ENCODE measurements at regions not wholly inside any gene's neighbourhood (a gene's known extent, or its start where the extent isn't known, plus 50 kb on each side); places are given as distances from the start of the nearest gene placed in this dataset.

DNA sequence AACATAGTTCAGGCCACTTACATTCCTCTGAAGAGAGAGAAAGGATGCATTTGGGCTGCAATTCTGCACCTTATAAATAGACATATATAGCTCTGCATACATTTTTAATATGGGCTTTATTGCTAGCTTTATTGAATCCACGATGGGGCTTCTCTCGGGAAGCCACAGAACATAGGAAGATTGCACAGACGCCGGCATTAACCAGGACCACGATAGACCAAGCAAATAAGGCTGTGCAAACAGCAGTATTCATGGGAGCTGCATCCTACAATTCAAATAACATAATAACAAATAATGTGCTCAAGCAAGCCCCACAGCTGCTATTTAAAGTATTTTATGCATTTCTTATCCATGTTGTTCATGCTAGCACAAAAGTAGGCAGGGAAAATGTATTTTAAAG is 432.3 kb downstream of the TMEM114 start:
- 93% methylated on average over 5 of the region's 5 CpGs for WGBS (ENCODE audit: insufficient coverage)
- Histone ChIP-seq H3K36me3 (ENCODE audit: control insufficient read depth, insufficient read depth, low read length) (no peaks in the 10 kb centered on the region), H3K4me1 (ENCODE audit: control insufficient read depth, insufficient read depth, low read length) (no peaks in the 10 kb centered on the region), H3K9me3 (ENCODE audit: control insufficient read depth, insufficient read depth, low read length) (peaks cover 4% of the 10 kb centered on the region), H3K4me3 (ENCODE audit: low read length) (no peak overlapping the region), H3K27ac (ENCODE audit: low read length) (no peak overlapping the region), H3K27me3 (ENCODE audit: control insufficient read depth, insufficient read depth, low read length) (no peaks in the 10 kb centered on the region)
- peaks cover 6 to 9% of the 10 kb centered on the region in 2 donors for H3K9me3 Mint-ChIP-seq
- TF ChIP-seq, protein P1, sequence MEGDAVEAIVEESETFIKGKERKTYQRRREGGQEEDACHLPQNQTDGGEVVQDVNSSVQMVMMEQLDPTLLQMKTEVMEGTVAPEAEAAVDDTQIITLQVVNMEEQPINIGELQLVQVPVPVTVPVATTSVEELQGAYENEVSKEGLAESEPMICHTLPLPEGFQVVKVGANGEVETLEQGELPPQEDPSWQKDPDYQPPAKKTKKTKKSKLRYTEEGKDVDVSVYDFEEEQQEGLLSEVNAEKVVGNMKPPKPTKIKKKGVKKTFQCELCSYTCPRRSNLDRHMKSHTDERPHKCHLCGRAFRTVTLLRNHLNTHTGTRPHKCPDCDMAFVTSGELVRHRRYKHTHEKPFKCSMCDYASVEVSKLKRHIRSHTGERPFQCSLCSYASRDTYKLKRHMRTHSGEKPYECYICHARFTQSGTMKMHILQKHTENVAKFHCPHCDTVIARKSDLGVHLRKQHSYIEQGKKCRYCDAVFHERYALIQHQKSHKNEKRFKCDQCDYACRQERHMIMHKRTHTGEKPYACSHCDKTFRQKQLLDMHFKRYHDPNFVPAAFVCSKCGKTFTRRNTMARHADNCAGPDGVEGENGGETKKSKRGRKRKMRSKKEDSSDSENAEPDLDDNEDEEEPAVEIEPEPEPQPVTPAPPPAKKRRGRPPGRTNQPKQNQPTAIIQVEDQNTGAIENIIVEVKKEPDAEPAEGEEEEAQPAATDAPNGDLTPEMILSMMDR (IDR thresholded peaks at IDR 0.05) = no peak
- H3K36me3 Mint-ChIP-seq = no peaks in the 10 kb centered on the region
- H3K27ac Mint-ChIP-seq = no peak overlapping the region
- H3K4me3 Mint-ChIP-seq = no peak overlapping the region
- no peaks in the 10 kb centered on the region for H3K27me3 Mint-ChIP-seq (ENCODE audit: low read depth in 2 of 2)
- intact Hi-C loops (cut with micrococcal nuclease) = no loop called here
- H3K4me1 Mint-ChIP-seq = no peaks in the 10 kb centered on the region
- ATAC-seq (no peak), DNase-seq (no peak)

DNA sequence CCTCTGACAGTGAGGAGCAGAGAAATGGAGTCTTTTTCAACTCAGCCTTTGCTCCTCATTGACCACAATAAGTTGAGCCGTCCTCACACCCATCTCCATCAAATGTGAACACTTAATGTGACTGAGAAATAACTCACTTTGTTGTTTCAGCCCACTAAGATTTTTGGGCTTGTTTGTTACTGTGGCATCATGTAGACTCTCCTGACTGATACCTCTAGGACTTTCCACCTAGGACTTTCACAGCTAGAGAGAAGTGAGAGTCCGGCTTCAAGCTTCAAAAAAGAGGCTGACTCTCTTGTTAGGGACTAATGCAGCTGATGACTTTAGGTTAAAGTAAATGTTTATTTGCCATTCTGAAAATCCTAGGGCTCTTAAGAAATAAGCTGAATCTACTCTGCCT is 435.0 kb downstream of the TMEM114 start:
- no peaks in the 10 kb centered on the region for H3K27me3 ChIP-seq (ENCODE audit: control insufficient read depth, insufficient read depth, low read length)
- H3K27me3 Mint-ChIP-seq (ENCODE audit: low read depth in 2 of 2) = no peaks in the 10 kb centered on the region
- H3K27ac ChIP-seq (ENCODE audit: low read length) = no peak overlapping the region
- no peaks in the 10 kb centered on the region for H3K36me3 ChIP-seq (ENCODE audit: control insufficient read depth, insufficient read depth, low read length)
- no peak overlapping the region for H3K27ac Mint-ChIP-seq
- no peaks in the 10 kb centered on the region for H3K4me1 Mint-ChIP-seq
- no peak overlapping the region for H3K4me3 Mint-ChIP-seq
- ATAC-seq = no peak
- WGBS (ENCODE audit: insufficient coverage) = 70% methylated on average over 1 of the region's 2 CpGs
- no peak for DNase-seq
- H3K36me3 Mint-ChIP-seq = no peaks in the 10 kb centered on the region
- intact Hi-C loops (cut with micrococcal nuclease) = no loop called here
- H3K4me1 ChIP-seq (ENCODE audit: control insufficient read depth, insufficient read depth, low read length) = no peaks in the 10 kb centered on the region
- no peak overlapping the region for H3K4me3 ChIP-seq (ENCODE audit: low read length)
- TF ChIP-seq, protein P1 (IDR thresholded peaks at IDR 0.05) = no peak
- H3K9me3 Mint-ChIP-seq = peaks cover 6 to 11% of the 10 kb centered on the region in 2 donors
- H3K9me3 ChIP-seq (ENCODE audit: control insufficient read depth, insufficient read depth, low read length) = peaks cover 4% of the 10 kb centered on the region

DNA sequence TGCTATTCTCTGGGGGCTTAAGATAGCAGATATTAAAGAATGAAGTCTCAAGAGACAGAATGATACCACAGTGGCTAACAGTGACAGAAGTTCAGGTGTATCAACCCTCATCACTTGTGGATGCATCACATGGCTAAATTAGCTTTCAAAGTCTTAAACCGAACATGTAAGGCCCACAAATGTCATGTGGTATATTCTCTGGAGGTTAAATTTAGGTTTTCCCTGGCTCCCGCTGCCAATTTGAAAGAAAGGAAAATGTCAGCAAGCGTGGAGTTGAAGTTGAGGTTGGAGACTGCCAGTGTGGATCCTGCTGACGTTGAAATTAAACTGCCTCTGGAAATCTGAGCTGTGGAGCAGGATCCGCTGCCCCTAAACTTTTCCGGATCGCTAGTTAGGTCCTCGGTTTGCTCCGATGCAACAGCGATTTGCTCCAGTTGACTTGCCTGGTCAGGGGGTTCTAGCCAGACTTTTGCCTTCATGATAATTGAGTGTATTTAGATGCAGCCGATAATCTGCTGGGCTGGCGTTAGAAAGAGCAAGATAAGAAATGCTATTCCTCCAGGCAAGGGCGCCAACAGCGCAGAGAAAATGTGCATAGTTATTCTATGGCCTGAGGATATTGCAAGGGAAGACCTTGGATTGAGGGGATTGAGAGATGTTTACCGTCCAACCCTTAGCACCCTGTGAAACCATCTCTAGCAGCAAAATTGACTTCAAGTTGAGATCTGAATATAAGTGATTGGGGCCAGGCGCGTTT is 443.9 kb downstream of the TMEM114 start:
- H3K27me3 Mint-ChIP-seq (ENCODE audit: low read depth in 2 of 2) = no peaks in the 10 kb centered on the region
- H3K4me1 Mint-ChIP-seq = no peaks in the 10 kb centered on the region
- DNase-seq = no peak
- no peak overlapping the region for H3K4me3 ChIP-seq (ENCODE audit: low read length)
- H3K27me3 ChIP-seq (ENCODE audit: control insufficient read depth, insufficient read depth, low read length) = no peaks in the 10 kb centered on the region
- intact Hi-C loops (cut with micrococcal nuclease) = no loop called here
- no peaks in the 10 kb centered on the region for H3K36me3 ChIP-seq (ENCODE audit: control insufficient read depth, insufficient read depth, low read length)
- H3K4me3 Mint-ChIP-seq = no peak overlapping the region
- no peaks in the 10 kb centered on the region for H3K36me3 Mint-ChIP-seq
- TF ChIP-seq, protein P1 (IDR thresholded peaks at IDR 0.05) = no peak
- WGBS (ENCODE audit: insufficient coverage) = 91% methylated on average over 17 of the region's 17 CpGs
- H3K9me3 ChIP-seq (ENCODE audit: control insufficient read depth, insufficient read depth, low read length) = no peaks in the 10 kb centered on the region
- peaks cover 3% of the 10 kb centered on the region in 2 donors for H3K9me3 Mint-ChIP-seq
- no peak overlapping the region for H3K27ac Mint-ChIP-seq
- H3K4me1 ChIP-seq (ENCODE audit: control insufficient read depth, insufficient read depth, low read length) = no peaks in the 10 kb centered on the region
- ATAC-seq = no peak
- no peak overlapping the region for H3K27ac ChIP-seq (ENCODE audit: low read length)

DNA sequence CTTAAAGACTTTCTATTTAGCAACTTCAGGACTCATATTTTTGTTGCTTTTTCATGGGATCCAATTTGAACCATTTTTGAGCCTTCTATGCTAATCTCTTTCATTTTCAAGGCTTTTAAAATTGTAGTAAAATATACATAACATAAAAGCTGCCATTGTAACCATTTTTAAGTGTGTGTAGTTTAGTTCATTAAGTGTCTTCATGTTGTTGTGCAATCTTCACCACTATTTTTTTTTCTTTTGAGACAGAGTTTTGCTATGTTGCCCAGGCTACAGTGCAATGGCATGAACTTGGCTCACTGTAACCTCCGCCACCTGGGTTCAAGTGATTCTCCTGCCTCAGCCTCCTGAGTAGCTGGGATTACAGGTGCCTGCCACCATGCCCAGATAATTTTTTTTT is 451.6 kb downstream of the TMEM114 start:
- H3K4me1 ChIP-seq (ENCODE audit: control insufficient read depth, insufficient read depth, low read length) = no peaks in the 10 kb centered on the region
- Mint-ChIP-seq H3K36me3 (no peaks in the 10 kb centered on the region), H3K4me1 (no peaks in the 10 kb centered on the region), H3K27ac (no peak overlapping the region), H3K9me3 (peaks cover 0 to 4% of the 10 kb centered on the region in 2 donors), H3K27me3 (ENCODE audit: low read depth in 2 of 2) (no peaks in the 10 kb centered on the region), H3K4me3 (no peak overlapping the region)
- TF ChIP-seq, protein P1 (IDR thresholded peaks at IDR 0.05) = no peak
- DNase-seq (no peak), ATAC-seq (no peak)
- no peaks in the 10 kb centered on the region for H3K9me3 ChIP-seq (ENCODE audit: control insufficient read depth, insufficient read depth, low read length)
- no peaks in the 10 kb centered on the region for H3K36me3 ChIP-seq (ENCODE audit: control insufficient read depth, insufficient read depth, low read length)
- H3K4me3 ChIP-seq (ENCODE audit: low read length) = no peak overlapping the region
- 91% methylated on average over 1 of the region's 1 CpG for WGBS (ENCODE audit: insufficient coverage)
- no peaks in the 10 kb centered on the region for H3K27me3 ChIP-seq (ENCODE audit: control insufficient read depth, insufficient read depth, low read length)
- intact Hi-C loops (cut with micrococcal nuclease) = no loop called here
- H3K27ac ChIP-seq (ENCODE audit: low read length) = no peak overlapping the region

Measured in natural killer cell (primary cell).